Liver (tissue), 3 donors: ENCODE measurements at regions not wholly inside any gene's neighbourhood (a gene's known extent, or its start where the extent isn't known, plus 50 kb on each side); places are given as distances from the start of the nearest gene placed in this dataset.

Experiments
- RXRA ChIP-seq, 2 donors: IDR thresholded peaks; 2 replicates each; pipeline ENCODE4 v1.6.1; 2017 to 2018; ENCODE audit warnings: antibody characterized with exemption in 2 of 2, mild to moderate bottlenecking in 1 of 2
- TF ChIP-seq, protein P1 (sequence below): fragments of 150-350 bp; IDR thresholded peaks from 2 replicates; pipeline ENCODE4 v1.5.1; 2017; ENCODE audit warnings: improper control_type of control experiment, low read depth, low read length; ENCODE audit not compliant: missing input control
- donor health status: healthy.
- donor health status: healthy.

DNA sequence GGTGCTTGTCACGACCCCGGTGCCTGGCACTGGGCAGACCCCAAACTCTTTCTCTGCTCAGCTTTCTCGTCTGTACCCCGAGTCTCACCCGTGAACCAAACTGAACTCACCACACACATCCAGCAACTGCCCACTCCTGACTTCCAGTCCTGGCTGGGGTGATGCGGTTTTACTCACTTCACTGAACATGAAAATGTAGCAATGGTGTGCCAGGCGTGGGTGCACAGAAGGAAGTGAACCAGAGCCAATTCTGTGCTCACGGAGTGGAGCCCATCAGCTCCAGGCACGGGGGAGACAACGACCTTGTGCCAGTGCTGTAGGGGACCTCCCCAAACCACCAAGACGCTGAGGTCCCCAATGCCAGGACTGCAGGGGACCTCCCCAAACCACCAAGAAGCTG lies 78.7 kb upstream of the AFDN start:
- no peak for TF ChIP-seq RXRA (IDR thresholded peaks at IDR 0.05)
- TF ChIP-seq, protein P1, sequence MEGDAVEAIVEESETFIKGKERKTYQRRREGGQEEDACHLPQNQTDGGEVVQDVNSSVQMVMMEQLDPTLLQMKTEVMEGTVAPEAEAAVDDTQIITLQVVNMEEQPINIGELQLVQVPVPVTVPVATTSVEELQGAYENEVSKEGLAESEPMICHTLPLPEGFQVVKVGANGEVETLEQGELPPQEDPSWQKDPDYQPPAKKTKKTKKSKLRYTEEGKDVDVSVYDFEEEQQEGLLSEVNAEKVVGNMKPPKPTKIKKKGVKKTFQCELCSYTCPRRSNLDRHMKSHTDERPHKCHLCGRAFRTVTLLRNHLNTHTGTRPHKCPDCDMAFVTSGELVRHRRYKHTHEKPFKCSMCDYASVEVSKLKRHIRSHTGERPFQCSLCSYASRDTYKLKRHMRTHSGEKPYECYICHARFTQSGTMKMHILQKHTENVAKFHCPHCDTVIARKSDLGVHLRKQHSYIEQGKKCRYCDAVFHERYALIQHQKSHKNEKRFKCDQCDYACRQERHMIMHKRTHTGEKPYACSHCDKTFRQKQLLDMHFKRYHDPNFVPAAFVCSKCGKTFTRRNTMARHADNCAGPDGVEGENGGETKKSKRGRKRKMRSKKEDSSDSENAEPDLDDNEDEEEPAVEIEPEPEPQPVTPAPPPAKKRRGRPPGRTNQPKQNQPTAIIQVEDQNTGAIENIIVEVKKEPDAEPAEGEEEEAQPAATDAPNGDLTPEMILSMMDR: no peak
